T-helper 2 cell (primary cell): ENCODE measurements at regions not wholly inside any gene's neighbourhood (a gene's known extent, or its start where the extent isn't known, plus 50 kb on each side); places are given as distances from the start of the nearest gene placed in this dataset.
"Not testable (repeated sequence)": the region's sequence is repeated elsewhere in the genome, so short reads cannot be mapped to it uniquely, and the experiment has no call there.

Experiments used
- DNase-seq, 5 experiments: peaks; one replicate each; pipeline versions ENCODE4 v3.0.0 to v3.0.0-alpha.2; 2012 to 2022

GRCh38 chr1:71345491-71345890 lies 264.7 kb upstream of the ZRANB2 start:
- DNase-seq = no peak

GRCh38 chr1:71343686-71344416 lies 263.0 kb upstream of the ZRANB2 start:
- DNase-seq = no peak

GRCh38 chr1:71339238-71339637 lies 258.4 kb upstream of the ZRANB2 start:
- DNase-seq = no peak

- no peak for DNase-seq
Observed at GRCh38 chr1:71330991-71331390, 250.2 kb upstream of the ZRANB2 start.

- DNase-seq = no peak
Observed at GRCh38 chr1:71324671-71325267, 243.9 kb upstream of the ZRANB2 start.

GRCh38 chr1:71312545-71312944 lies 231.7 kb upstream of the ZRANB2 start:
- no peak for DNase-seq

- DNase-seq = no peak
Observed at GRCh38 chr1:71311376-71311775, 230.5 kb upstream of the ZRANB2 start.

GRCh38 chr1:71307451-71307850 lies 226.6 kb upstream of the ZRANB2 start:
- DNase-seq = peak in 1 of 5 experiments; percentile 50

- DNase-seq = no peak
Observed at GRCh38 chr1:71304125-71304524, 223.3 kb upstream of the ZRANB2 start.

- DNase-seq = no peak
Observed at GRCh38 chr1:71303617-71304041, 222.8 kb upstream of the ZRANB2 start.

GRCh38 chr1:71298633-71299032 lies 217.8 kb upstream of the ZRANB2 start:
- DNase-seq = no peak

GRCh38 chr1:71296551-71297134 lies 215.8 kb upstream of the ZRANB2 start:
- no peak for DNase-seq

- no peak for DNase-seq
Observed at GRCh38 chr1:71295350-71295749, 214.5 kb upstream of the ZRANB2 start.

- no peak for DNase-seq
Observed at GRCh38 chr1:71294178-71294577, 213.3 kb upstream of the ZRANB2 start.

- DNase-seq = no peak
Observed at GRCh38 chr1:71292203-71292602, 211.4 kb upstream of the ZRANB2 start.

GRCh38 chr1:71290506-71291237 lies 209.8 kb upstream of the ZRANB2 start:
- not testable (repeated sequence) for DNase-seq

GRCh38 chr1:71285529-71285928 lies 204.7 kb upstream of the ZRANB2 start:
- no peak for DNase-seq

- DNase-seq = no peak
Observed at GRCh38 chr1:71276466-71276865, 195.6 kb upstream of the ZRANB2 start.

GRCh38 chr1:71273334-71273733 lies 192.5 kb upstream of the ZRANB2 start:
- DNase-seq = no peak

- no peak for DNase-seq
Observed at GRCh38 chr1:71270394-71270915, 189.6 kb upstream of the ZRANB2 start.

GRCh38 chr1:71269818-71270217 lies 189.0 kb upstream of the ZRANB2 start:
- DNase-seq = peak in 1 of 5 experiments; percentile 12

- DNase-seq = no peak
Observed at GRCh38 chr1:71269179-71269578, 188.3 kb upstream of the ZRANB2 start.

GRCh38 chr1:71267220-71267619 lies 186.4 kb upstream of the ZRANB2 start:
- DNase-seq = no peak
